Epithelial cell of proximal tubule (primary cell): ENCODE measurements at regions not wholly inside any gene's neighbourhood (a gene's known extent, or its start where the extent isn't known, plus 50 kb on each side); places are given as distances from the start of the nearest gene placed in this dataset.

Experiments used
- DNase-seq: peaks from one replicate; pipeline ENCODE4 v3.0.0-alpha.2; 2011; ENCODE audit warnings: low read depth
- H3K4me3 ChIP-seq: 2 replicates; pipeline ENCODE4 v1.5.1; 2011; ENCODE audit warnings: low read depth, mild to moderate bottlenecking, low read length
- CTCF ChIP-seq: conservative IDR thresholded peaks from 2 replicates; pipeline ENCODE4 v1.5.1; 2012; ENCODE audit warnings: low read depth, mild to moderate bottlenecking, low read length

DNA sequence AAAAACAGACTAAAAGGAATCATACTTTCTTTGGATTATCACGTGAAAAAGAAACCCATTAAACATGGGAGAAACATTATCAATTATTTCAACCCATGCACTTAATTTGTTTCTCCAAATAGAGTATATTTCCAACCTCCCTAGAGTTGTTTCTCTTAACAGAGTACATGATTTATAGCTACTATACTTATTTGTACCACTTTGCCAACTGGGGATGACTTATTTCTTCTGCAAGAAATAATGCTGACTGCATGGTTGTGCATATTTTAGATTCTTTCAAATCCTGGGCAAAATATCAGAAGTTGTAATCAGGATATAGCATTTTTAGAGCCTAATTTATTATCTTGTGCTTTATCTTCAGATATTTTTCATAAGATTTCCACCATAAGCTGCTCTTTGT lies 629.1 kb upstream of the EYS start:
- no peak for DNase-seq
- no peak for TF ChIP-seq CTCF

GRCh38 chr6:66328200-66328599 lies 621.2 kb upstream of the EYS start:
- DNase-seq, result no peak
- no peak overlapping the region for H3K4me3 ChIP-seq
- TF ChIP-seq CTCF, result no peak

More for the DNA sequence above, 629.1 kb upstream of the EYS start:
- H3K4me3 ChIP-seq, result no peak overlapping the region

GRCh38 chr6:66326228-66326627 lies 619.2 kb upstream of the EYS start:
- no peak for DNase-seq
- no peak for TF ChIP-seq CTCF
- H3K4me3 ChIP-seq, result no peak overlapping the region

GRCh38 chr6:66321017-66321416 lies 614.0 kb upstream of the EYS start:
- TF ChIP-seq CTCF, result no peak
- no peak for DNase-seq
- H3K4me3 ChIP-seq, result no peak overlapping the region

DNA sequence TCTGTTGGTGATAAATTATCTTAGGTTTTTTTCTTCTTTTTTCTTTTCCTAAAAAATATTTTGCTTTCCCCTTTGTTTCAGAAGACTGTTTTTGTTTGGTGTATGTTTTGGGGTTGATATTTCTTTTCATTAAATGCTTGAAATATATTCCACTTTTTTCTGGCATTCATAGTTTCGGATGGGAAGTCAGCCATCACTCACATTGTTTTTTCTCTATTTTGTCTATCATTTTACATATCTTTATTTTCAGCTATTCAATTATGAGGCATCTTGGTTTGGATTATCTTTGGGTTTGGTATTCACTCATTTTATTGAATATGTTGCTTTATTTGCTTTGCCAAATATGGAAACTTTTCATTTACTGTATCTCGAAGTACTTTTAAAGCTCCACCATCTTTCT lies 600.5 kb upstream of the EYS start:
- DNase-seq, result no peak
- H3K4me3 ChIP-seq, result no peak overlapping the region
- TF ChIP-seq CTCF, result no peak

DNA sequence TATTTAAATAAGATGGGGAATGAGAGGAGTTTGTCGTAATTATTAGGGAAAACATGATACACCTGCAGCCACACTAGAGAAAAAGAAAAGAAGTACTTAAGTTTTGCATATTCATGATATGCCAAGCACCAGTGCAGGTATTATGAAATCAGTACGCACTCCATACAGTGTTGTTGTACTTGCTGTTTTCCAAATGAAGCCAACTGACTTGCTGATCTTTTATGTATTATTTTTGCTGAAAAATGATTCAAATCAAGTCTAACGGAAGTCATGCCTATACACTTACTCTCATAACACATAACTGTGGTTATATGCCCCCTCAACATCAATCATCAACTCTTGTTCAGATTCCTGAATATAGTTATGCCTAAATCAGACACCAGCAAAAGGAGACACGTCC lies 584.9 kb upstream of the EYS start:
- DNase-seq, result no peak
- TF ChIP-seq CTCF, result no peak
- no peak overlapping the region for H3K4me3 ChIP-seq

DNA sequence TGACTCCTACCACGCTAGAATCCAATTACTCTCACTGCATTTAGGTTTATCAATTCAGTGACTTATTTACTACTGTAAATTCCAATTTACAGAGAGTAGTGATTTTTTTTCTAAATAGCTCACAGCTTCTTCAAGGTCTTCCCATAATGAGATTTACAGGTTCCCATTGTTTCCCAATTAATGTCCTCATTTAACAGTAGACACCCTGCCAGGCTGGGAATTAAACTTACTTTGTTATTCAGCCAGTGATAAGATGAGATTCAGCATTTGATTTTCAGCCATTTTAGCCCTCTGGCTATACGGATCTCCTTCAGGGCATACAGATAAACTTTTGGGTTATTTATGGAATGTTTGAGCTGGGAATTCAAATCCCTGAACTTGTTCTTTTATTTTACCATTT lies 582.9 kb upstream of the EYS start:
- no peak for DNase-seq
- TF ChIP-seq CTCF, result no peak
- no peak overlapping the region for H3K4me3 ChIP-seq
